NCI-H446 (cell line): ENCODE measurements at regions not wholly inside any gene's neighbourhood (a gene's known extent, or its start where the extent isn't known, plus 50 kb on each side); places are given as distances from the start of the nearest gene placed in this dataset.
A peak's percentile ranks its signal among the peaks of the same experiment; 100 is the strongest.
"Not testable (repeated sequence)": the region's sequence is repeated elsewhere in the genome, so short reads cannot be mapped to it uniquely, and the experiment has no call there.

Experiments
- DNase-seq, 2 experiments: peaks; one replicate each; lab custom pipeline; 2025; lab: John Stamatoyannopoulos, UW

DNA sequence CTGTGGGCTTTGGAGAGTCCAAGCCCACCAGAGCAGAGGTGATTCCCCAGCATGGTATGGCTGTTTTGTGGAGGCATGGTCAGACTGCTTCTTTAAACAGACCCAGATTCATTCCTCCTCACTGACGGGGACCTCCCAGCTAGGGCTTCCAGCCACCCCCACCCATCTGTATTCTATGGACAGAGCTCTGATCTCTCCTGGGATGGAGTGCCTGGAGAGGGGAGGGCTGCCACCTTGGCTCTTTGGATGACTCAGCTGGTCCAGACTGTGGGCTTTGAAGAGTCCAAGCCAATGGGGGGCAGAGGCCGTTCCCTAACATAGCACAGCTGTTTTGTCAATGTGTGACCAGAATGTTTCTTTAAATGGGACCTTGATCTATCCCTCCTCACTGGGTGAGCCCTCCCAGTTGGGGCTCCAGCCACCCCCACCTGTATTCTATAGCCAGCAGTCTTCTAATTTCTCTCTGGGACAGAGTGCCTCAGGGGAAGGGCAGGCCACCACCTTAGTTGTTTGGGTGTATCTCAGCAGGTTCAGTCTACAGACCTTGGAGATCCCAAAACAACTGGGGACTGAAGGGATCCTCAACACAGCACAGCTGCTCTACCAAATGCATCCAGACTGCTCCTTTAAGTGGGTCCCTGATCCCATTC, 122.0 kb upstream of the OSTN start:
- no peak for DNase-seq

DNA sequence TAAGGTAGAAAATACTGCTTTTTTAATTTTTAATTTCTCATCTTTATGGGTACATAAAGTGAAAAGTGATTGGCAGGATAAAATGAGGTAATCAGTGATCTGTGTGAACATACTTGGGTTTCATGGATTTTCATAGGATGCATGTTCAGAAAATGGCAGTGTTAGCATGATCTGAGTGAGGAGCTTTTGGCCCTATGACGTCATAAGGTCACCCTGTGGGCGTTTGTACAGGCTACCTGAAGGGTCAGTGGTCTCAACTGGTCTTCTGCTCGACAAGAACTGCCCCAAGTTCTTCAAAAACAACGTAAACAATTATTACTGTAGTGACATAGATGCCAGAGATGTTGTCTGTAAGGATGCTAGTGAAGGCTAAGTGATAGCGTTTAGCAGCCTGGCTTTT, 124.5 kb upstream of the OSTN start:
- no peak for DNase-seq

DNA sequence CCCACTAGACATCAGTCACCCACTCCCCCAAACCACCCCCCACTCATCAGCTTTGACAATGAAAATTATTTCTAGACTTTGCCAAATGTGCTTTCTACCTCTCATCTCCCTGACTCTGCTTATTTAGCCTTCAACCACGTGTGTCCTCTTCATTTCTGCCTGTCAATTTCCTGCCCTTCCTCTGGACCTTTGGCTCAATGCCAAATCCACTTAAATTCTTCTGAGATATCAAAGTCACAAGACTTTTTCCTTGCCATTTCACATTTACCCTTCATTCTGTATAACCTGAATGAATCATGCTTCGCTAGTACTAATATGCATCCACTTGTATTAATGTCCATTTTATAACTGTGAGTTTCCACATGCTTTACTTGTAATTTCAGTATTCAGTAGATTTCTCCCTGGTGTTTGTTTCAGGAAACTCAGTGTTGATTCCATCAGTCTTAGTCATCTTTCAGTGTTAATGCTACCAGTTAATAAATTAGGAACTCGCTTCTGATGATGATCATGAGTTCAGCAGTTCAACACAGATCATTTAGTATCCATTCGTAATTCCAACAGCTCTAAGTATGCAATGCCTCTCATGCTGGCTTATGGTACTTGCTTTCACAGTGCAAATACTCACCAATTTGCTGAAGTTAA, 128.2 kb upstream of the OSTN start:
- DNase-seq = no peak

DNA sequence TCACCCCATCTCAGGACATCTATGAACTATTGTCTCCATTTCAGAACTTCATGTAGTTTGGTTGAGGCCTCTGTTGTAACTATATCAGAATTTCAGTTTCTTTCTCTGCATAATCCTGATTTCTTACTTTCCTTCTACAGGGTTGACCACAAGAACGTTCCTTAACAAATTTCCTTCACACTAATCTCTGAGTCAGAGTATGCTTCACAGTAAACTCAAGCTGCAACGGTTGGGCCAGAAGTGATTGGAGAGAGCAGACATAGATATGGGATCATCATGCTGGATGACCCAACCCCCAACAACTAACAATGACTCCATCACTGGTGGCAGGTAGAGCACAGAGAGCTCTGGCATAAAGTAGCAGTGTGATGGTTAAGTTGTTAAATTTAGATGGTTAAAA, 128.8 kb upstream of the OSTN start:
- no peak for DNase-seq

DNA sequence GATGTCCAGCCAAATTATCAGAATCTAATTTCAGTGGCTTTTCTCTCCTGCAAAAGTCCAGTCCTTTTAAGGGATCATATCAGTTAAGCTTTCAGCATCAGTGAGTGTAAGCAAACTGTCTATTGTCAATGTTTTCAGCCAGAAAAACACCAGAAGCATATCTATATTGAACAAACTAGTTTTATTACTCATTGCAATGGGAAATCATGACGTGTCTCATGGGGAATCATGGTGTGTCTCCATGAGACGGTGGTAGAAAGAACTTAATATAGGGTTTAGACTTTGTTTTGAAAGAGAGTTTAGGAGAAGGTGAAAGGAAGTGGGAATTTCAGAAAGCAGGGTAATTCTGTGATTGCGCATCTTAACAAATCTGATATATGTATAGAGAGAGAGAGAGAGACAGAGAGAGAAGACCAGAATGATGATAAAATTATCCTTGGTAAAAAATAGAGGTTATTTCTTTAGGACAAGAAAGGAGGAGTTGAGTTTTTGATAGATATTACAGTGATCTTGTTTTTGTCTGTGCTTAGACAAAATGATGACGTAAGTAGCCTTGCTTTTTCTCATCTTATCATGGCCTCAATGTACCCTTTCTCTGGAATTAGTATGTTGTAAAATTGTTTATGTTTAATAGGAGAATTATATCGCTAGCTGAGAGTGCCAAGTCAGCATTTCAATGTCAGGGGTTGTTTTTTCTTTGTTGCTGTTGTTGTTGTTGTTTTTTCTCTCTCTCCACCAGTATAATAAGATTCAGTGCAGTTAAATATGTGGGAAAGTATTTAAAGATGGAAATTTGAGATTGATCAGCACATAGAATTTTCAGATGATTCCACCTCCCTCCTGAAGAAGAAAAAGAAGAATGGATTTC, 129.9 kb upstream of the OSTN start:
- no peak for DNase-seq

DNA sequence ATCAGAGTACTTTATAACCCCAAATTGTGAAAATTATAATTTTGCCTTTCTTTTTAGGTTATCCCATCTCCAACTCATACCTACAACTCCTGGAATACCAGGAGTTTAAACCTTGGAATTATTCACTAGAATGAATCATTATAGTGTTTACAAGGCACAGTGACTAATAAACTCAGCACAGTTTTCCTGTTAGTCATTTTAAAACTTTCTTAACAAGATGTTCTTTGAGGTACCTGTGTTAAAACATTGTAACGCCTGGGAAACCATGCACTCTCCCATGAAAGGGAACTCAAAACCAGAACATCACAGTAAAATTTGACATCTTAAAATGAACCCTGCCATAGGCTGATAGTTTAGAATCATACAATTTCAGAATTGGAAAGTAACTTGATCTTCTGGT, 132.4 kb upstream of the OSTN start:
- DNase-seq = no peak

DNA sequence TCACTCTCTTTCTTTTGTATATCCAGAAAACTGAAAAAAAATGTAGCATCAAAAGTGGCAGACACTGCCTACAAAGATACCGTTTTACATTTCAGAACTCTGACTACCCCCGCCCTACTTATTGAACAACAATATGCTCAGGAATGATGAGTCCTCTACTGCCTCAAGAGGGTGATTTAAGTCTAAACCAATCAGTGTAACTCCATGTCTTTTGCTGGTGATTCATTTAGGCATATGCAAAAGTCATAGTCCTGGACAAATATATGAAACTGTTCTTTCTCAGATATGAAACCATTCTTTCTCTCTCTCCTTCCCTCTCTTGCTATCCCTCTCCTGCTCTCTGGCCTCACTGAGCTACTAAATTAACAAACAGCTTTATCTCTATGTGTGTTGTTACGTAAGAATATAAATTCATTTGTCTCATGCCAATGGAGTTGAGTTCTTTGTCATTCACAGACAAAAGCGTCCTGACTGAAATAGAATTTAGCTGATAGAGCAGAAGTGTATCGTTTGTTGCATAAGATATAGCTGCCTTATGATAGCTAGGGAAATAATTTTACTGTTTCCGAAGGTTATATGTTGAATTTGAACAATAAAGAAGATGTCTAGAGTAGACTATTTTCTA, 133.7 kb upstream of the OSTN start:
- no peak for DNase-seq

DNA sequence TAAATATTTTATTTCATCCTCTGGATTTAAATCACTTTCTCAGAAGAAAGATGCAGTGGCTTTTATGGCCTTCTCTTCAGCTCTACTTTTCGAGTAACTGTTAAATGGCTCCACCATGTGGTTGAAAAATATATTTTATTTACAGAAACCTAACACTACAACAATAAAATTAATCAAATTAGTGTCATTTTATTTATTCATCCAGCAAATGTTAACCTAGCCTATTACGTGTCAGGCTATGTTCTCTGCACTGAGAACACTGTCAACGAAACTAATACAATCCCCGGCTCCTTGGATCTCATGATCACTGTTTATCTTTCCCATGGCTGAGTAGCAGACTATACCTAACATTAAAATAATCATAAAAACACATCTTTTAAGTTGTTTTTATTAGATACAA, 148.0 kb upstream of the OSTN start:
- DNase-seq = peak; percentile 31 to 74

DNA sequence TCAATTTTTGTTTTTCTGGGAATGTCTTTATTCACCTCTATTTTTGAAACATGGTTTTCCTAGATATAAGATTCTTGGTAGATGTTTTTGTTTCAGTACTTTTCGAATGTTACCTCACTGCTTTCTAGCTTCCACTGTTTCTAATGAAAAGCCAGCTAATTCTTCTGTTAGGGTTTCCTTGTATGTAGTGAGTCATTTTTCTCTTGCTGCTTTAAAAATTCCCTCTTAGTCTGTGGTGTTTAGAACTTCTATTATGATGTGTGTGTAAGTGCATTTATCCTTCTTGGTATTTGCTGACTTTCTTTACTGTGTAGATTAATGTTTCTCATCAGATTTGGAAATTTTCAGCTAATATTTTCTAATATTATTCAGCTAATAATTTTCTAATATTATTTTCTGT, 151.1 kb upstream of the OSTN start:
- DNase-seq = no peak

DNA sequence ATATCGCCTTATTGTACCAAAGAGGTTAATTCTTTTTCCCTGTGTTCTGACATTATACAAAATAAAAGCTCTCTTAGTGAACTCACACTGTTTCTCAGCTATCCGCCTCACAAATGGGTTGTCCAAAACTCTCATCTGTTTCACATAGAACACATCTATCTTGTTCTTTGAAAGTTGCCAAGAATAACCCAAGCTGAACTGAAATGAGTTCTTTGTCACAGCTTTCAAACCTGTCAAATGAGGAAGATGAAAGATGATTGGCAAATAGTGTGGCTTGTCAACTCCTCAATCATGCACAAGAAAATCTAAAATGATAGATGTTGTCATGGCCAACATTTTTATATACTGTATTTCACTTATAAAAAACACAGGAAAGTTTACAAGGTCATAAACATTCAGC, 168.1 kb upstream of the OSTN start:
- DNase-seq = peak; percentile 9 to 14

DNA sequence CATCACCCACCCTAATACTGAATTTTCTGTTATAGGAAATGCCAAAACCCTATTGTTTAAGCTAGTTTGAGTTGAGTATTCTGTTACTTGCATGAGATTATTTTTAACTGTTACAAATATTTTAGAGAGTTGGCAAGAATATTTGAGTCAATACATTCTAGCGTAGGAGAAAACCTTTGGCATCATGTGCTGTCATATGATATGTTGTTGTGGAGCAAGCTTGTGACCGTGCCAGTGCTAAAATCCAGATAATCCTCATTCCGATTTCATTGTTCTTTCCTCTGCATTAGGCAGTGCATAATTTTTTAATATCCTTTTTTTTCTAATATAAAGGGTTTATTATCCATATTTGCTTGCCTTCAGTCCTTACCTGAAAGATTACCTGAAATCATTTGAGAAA, 168.0 kb upstream of the GMNC start:
- DNase-seq = peak in 1 of 2 experiments; percentile 24

DNA sequence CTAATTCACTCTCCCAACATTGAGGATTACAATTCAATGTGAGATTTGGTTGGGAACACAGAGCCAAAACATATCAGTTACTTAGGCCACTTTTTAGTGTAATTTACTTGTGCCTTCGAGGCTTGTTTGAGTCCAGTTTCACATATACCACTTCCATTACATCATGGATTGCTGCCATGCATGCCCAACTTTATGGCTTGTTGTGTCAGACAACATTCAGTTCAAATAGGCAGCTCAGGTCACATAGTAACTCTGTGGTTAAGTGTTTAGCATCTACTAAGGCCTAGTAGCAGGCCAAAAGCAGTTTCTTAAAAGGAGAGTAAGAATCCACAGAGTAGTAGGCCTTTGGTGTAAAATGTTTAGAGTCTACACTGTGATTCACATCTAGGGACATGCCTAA, 164.3 kb upstream of the GMNC start:
- DNase-seq = no peak

DNA sequence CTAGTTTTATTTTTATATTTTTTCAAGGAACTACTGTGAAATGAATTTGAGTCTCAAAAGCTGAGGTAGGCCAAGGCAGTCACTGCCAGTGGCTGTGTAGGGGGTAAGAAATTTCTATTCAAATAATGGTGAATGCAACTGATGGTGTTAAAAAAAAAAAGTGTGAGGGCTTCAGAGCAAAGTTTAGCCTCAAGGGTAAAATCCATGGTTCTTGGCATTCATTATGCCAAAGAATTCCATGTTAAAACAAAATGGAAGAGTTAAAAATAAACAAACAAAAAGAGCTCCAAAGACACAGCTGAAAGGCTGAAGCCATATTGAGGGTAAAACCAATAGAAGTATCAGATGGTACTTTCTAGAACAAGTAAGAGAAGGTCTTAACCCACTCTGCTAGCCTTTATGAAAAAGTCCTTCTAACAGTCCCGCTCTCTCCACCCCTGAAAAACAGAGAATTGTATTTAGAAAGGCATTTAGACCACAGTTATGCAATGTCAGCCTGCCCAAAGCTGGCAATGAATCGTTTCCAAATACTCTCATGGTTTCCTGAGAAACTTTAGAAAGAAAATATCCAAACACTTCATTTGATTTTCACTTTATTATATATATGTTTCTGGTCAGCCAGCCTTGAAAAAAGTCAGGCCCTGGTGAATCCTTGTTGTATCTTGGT, 158.4 kb upstream of the GMNC start:
- no peak for DNase-seq

DNA sequence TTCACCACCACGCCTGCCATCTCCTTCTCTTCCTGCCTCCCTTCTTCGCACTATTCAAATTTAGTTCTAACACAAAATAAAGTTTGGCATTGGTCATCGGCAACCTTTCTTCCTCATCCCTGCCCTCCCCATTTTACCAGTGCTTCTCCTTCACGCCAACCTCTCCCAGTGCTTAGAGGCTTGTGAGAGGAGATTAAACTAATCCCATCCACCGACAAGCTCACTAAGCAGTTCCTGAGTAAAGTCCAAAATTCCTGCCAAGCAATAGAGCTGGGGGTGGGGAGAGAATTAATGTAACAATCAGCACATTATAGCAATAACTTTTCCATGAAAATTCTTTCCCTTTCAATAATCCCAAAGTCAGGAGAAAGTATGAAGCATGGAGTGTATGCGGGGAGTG, 157.4 kb upstream of the GMNC start:
- DNase-seq = no peak

DNA sequence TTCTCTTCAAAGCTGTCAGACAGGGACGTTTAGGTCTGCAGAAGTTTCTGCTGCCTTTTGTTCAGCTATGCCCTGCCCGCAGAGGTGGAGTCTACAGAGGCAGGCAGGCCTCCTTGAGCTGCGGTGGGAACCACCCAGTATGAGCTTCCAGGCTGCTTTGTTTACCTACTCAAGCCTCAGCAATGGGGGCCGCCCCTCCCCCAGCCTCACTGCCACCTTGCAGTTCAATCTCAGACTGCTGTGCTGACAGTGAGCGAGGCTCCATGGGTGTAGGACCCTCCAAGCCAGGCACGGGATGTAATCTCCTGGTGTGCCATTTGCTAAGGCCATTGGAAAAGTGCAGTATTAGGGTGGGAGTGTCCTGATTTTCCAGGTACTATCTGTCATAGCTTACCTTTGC, 153.5 kb upstream of the GMNC start:
- DNase-seq = not testable (repeated sequence)

DNA sequence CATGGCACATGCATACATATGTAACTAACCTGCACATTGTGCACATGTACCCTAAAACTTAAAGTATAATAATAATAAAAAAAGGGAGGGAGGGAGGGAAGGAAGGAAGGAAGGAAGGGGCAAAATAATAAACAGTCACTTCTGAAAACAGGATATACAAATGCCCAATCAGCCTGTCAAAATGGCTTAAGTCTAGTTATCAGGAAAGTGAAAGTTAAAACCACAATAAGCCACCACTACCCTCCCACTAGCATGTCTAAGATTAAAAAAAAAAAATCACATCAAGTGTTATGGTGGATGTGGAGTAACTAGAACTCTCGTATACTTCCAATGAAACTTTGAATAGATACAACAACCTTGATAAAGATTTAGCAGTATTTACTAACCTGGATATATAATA, 145.6 kb upstream of the GMNC start:
- no peak for DNase-seq

DNA sequence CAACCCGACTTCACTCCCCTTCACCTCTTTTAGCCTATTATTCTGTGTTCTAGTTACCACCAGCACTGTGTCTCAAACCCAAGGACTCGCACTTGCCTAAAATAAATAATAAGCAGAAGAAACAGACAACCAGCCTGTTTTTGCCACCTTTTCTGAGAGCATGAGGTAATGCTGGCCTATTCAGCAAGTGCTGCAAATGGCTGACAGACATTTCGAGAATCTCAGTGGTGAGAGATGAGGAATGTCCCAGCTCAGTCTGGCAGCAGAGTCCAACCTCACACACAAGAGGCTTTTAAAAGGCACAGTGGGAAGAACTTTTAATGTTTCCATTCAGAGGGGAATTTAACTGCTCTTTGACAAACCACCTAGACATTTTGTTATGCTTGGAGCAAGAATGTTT, 143.3 kb upstream of the GMNC start:
- DNase-seq = no peak

DNA sequence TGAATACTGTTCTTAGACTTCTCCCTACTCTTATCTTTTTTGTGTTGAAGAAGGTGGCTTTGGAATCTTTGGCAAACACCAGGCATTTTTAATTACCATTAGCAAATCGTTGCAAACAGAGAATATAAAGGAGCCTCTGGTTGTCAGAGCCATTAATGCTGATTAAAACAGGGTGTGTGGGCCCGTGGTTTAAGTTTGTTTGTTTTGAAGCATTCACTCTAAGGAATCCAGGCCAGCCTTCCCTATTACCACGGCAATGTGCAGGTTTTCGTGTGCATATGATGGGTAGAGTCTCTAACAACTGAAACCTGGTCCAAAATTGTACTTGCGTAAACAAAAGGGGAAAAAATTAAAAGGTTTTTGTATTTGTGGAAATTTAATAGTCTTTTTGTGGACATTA, 141.2 kb upstream of the GMNC start:
- DNase-seq = no peak

DNA sequence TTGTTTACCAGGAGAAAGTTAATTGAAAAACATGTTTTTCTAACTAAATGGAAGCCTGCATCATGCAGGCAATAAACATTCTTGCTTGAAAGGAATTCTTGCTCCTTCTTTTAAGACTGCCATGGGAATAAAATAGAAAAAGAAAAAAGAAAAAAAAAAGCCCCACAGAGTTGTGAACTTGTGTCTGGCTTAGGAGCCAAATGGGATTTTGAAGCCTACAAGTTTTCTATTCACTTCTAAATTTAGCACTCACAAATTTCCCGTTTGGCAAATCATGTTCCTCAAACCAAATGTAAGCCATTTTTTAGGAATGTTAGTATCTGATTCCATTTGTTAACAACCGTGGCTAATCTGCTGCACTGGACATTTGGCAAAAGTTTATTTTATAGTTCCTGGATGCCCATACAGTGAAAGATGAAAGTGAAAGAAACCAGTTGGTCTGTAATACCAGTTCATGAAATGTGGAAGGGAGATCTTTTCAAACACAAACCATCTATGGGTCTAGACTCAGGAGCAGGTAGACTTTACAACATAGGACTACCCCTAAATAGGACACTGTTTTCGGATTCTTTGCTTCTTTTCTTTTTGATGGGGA, 133.8 kb upstream of the GMNC start:
- no peak for DNase-seq

DNA sequence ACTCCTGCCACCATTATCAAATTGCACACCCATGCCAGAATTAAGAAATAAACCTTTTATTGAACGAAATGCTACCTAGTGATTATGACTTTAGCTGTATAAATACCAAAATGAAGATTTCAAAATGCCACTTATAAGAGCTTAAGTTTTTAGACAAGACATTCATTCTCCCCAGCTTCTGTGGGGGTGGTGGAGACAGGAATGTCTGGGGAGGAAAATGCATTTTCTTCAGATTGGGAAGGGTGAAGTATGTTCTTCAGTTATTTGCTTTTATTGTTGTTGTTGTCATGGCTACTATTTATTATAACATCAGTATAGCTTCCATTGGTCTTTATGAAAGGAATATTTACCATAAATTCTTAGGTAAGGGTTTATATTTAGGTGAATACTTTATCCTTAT, 132.7 kb upstream of the GMNC start:
- DNase-seq = no peak

DNA sequence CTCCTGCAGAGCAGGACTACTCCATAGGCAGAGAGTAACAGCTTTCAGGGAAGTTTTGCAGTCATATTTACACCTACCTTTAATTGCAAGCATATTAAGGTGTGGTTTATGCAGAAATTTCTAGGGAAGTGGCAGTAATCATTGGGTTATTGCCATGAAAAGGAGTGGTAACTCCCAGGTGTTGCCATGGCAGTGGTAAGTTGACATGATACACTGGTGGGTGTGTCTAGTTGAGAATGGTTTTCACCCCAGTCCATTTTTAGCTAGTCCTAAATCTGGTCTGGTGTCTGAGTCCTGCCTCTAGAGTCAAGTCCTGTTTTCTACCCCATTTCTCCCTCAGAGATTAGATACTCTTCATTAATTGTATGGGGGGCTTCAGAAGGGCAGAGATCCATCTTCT, 128.4 kb upstream of the GMNC start:
- DNase-seq = no peak

DNA sequence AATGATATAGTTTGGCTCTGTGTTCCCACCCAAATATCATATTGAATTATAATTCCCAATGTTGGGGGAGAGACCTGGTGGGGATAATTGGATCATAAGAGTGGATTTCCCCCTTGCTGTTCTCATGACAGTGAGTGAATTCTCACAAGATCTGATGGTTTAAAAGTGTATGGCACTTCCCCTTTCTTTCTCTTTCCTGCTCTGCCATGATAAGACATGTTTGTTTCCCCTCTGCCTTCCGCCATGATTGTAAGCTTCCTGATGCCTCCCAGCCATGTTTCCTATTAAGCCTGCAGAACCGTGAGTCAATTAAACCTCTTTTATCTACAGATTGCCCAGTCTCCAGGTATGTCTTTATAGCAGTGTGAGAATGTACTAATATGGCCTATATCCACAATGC, 126.7 kb upstream of the GMNC start:
- DNase-seq = no peak
